ENCODE measurements at regions not wholly inside any gene's neighbourhood (a gene's known extent, or its start where the extent isn't known, plus 50 kb on each side); places are given as distances from the start of the nearest gene placed in this dataset.

GRCh38 chr18:10387399-10387798, 67.0 kb upstream of the APCDD1 start:
- CTCF ChIA-PET, result no interaction called here

GRCh38 chr18:10388373-10388772, 66.1 kb upstream of the APCDD1 start:
- no peak for DNase-seq (ENCODE audit: low spot score)
- no peak for TF ChIP-seq CTCF (conservative IDR thresholded peaks at IDR 0.05; ENCODE audit: low read depth)
- CTCF ChIA-PET, result interaction anchor here (0.7 kb wide), 1 partner anchor 252 kb away, joined by 3 read pairs; no protein-coding TSS in a partner anchor
- POLR2A ChIA-PET (ENCODE audit: low non-redundant PET), result no interaction called here
- no peak overlapping the region for H3K27ac ChIP-seq

More at GRCh38 chr18:10387399-10387798, 67.0 kb upstream of the APCDD1 start:
- H3K27ac ChIP-seq, result no peak overlapping the region
- POLR2A ChIA-PET (ENCODE audit: low non-redundant PET), result no interaction called here
- no peak for DNase-seq (ENCODE audit: low spot score)
- no peak for TF ChIP-seq CTCF (conservative IDR thresholded peaks at IDR 0.05; ENCODE audit: low read depth)

- no peak for TF ChIP-seq CTCF (conservative IDR thresholded peaks at IDR 0.05; ENCODE audit: low read depth)
- CTCF ChIA-PET, result no interaction called here
- no peak overlapping the region for H3K27ac ChIP-seq
- POLR2A ChIA-PET (ENCODE audit: low non-redundant PET), result no interaction called here
- no peak for DNase-seq (ENCODE audit: low spot score)
These were observed 62.9 kb upstream of the APCDD1 start for GRCh38 chr18:10391506-10391905.

- CTCF ChIA-PET, result no interaction called here
- no peak for DNase-seq (ENCODE audit: low spot score)
- POLR2A ChIA-PET (ENCODE audit: low non-redundant PET), result no interaction called here
- no peak for TF ChIP-seq CTCF (conservative IDR thresholded peaks at IDR 0.05; ENCODE audit: low read depth)
- H3K27ac ChIP-seq, result no peak overlapping the region
These were observed 57.4 kb upstream of the APCDD1 start for GRCh38 chr18:10397004-10397403.

- no peak for TF ChIP-seq CTCF (conservative IDR thresholded peaks at IDR 0.05; ENCODE audit: low read depth)
- no peak overlapping the region for H3K27ac ChIP-seq
- ChIA-PET POLR2A (ENCODE audit: low non-redundant PET) (no interaction called here), CTCF (interaction anchor here (0.7 kb wide), 2 partner anchors 19 to 69 kb away, joined by 3 read pairs; no protein-coding TSS in a partner anchor)
- no peak for DNase-seq (ENCODE audit: low spot score)
These were observed 55.9 kb upstream of the APCDD1 start for GRCh38 chr18:10398571-10398970.

GRCh38 chr18:10399465-10399864, 55.0 kb upstream of the APCDD1 start:
- POLR2A ChIA-PET (ENCODE audit: low non-redundant PET), result no interaction called here
- CTCF ChIA-PET, result no interaction called here
- no peak for DNase-seq (ENCODE audit: low spot score)
- H3K27ac ChIP-seq, result no peak overlapping the region
- TF ChIP-seq CTCF (conservative IDR thresholded peaks at IDR 0.05; ENCODE audit: low read depth), result no peak
